GM18951 (cell line): ENCODE measurements at regions not wholly inside any gene's neighbourhood (a gene's known extent, or its start where the extent isn't known, plus 50 kb on each side); places are given as distances from the start of the nearest gene placed in this dataset.

Experiments used
- POLR2A ChIP-seq: IDR thresholded peaks from 4 replicates; pipeline ENCODE4 v1.6.1; 2011; ENCODE audit warnings: mild to moderate bottlenecking; ENCODE audit not compliant: insufficient read length, insufficient read depth; ENCODE audit errors: extremely low read depth
- in situ Hi-C: fragments of 300-500 bp; cut with MboI; formaldehyde crosslinking; loops from one replicate; pipeline ENCODE4 v1.12.0; 2022; ENCODE audit warnings: low sequenced_read_pairs, mixed read lengths, inconsistent platforms; ENCODE audit not compliant: unreplicated experiment

GRCh38 chr6:126812651-126813050, 305.8 kb upstream of the RSPO3 start:
- in situ Hi-C loops: loop anchor here (25.0 kb wide), 1 partner anchor 300 kb away; the partner anchor contains the start of gene RSPO3

GRCh38 chr6:126820634-126821033, 297.8 kb upstream of the RSPO3 start:
- in situ Hi-C loops: loop anchor here (25.0 kb wide), 1 partner anchor 292 kb away; the partner anchor contains the start of gene RSPO3
- TF ChIP-seq POLR2A: no peak

More at GRCh38 chr6:126812651-126813050, 305.8 kb upstream of the RSPO3 start:
- no peak for TF ChIP-seq POLR2A

- in situ Hi-C loops: loop anchor here (25.0 kb wide), 1 partner anchor 291 kb away; the partner anchor contains the start of gene RSPO3
- no peak for TF ChIP-seq POLR2A
These were observed 296.8 kb upstream of the RSPO3 start for GRCh38 chr6:126821706-126822105.

DNA sequence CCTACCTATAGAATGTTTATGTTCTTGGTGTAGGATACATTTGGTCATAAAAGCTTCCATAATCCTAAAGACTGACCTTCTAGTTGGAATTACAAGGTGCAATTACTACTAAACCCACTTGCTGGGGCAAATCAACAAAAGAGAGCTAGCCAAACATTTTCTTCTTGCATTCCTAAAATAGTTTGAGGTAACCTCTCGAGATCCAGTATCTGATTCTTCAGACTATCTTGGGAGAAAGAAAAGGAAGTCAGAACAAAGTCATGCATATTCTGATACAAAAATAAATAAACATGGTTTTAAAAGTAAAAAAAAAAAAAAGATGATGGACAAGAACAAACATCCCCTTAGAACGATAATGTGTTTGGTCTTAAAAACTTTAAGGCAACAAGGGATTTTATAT, 294.2 kb upstream of the RSPO3 start:
- no peak for TF ChIP-seq POLR2A

GRCh38 chr6:126824815-126825214, 293.7 kb upstream of the RSPO3 start:
- in situ Hi-C loops: loop anchor here (25.0 kb wide), 1 partner anchor 287 kb away; the partner anchor contains the start of gene RSPO3
- TF ChIP-seq POLR2A: no peak

More for the DNA sequence above, 294.2 kb upstream of the RSPO3 start:
- in situ Hi-C loops: loop anchor here (25.0 kb wide), 1 partner anchor 288 kb away; the partner anchor contains the start of gene RSPO3

GRCh38 chr6:126826166-126826714, 292.2 kb upstream of the RSPO3 start:
- no peak for TF ChIP-seq POLR2A
- in situ Hi-C loops: no loop called here

DNA sequence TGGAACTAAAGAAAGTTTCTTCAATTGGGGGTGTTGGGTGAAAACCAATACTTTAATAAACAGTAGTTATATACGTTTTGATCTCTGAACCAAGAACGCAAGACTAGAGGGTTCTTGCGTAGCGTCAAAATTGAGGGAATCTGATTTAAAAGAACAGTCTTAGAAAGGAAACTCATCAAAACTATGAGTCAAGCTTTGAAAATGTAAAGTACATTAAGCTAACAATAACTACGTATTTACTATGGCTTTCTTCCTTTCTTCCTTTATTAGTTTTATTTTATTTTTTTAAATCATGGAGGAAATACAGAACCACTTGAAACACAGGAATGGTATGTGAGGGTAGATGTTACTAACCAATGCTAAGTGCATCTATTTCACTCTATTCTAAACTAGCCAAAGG, 287.0 kb upstream of the RSPO3 start:
- no peak for TF ChIP-seq POLR2A
- in situ Hi-C loops: no loop called here

GRCh38 chr6:126842769-126843168, 275.7 kb upstream of the RSPO3 start:
- in situ Hi-C loops: no loop called here
- no peak for TF ChIP-seq POLR2A

DNA sequence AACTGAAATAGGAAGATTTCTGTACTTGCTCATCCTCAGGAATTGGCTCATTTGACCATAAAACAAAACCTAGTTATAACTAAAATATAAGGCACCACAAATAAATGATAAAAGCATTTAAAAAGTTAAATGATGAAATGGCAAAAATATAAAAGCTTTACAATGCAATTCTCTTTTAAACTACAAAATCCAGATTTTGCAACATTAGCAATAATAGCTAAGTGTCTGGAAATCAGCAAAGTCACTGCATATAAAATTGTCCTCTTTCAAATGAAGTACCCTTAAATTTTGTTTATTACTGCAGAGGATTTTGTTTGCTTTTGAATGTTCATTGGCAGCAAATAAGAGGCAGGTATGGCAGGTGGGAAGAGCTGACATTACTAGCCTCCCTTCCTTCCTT, 270.4 kb upstream of the RSPO3 start:
- in situ Hi-C loops: no loop called here
- TF ChIP-seq POLR2A: no peak

GRCh38 chr6:126867641-126868040, 250.8 kb upstream of the RSPO3 start:
- no peak for TF ChIP-seq POLR2A
- in situ Hi-C loops: no loop called here

GRCh38 chr6:126873351-126873750, 245.1 kb upstream of the RSPO3 start:
- TF ChIP-seq POLR2A: no peak
- in situ Hi-C loops: no loop called here

GRCh38 chr6:126873791-126874190, 244.7 kb upstream of the RSPO3 start:
- in situ Hi-C loops: no loop called here
- TF ChIP-seq POLR2A: no peak

DNA sequence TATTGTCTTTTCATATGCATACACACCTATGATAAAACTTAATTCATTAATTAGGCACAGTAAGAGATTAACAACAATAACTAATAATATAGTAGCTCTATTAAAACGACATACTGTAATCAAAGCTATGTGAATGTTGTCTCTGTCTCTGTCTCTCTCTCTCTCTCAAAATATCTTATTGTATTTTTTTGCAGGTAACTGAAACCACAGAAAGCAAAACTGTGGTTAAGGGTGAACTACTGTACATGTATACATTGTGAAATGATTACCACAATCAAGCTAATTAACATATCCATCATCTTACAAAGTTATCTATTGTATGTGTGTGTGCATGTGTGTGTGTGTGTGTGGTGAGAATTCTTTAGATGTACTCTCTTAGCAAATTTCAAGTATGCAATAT, 242.0 kb upstream of the RSPO3 start:
- in situ Hi-C loops: no loop called here

DNA sequence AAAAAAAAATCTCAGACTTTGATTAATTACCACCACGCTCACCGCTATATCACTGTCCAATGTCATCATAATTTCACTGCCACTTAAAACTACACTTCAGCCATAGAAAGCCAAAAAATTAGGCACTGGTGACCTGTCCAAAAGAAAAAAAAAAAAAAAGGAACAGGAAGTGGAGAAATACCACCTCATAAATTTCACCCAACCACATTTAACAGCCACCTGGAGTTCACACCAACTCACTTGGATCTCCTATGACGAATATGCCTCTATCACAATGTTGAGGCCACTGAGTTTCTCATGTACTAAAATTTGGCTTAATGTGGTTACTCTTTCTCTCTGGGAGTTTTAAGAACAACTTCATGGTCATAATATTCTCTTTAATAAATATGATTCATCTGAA, 237.5 kb upstream of the RSPO3 start:
- no peak for TF ChIP-seq POLR2A
- in situ Hi-C loops: no loop called here

More for the DNA sequence above, 242.0 kb upstream of the RSPO3 start:
- no peak for TF ChIP-seq POLR2A
